ENCODE measurements at regions not wholly inside any gene's neighbourhood (a gene's known extent, or its start where the extent isn't known, plus 50 kb on each side); places are given as distances from the start of the nearest gene placed in this dataset.

GRCh38 chr20:24040896-24041459 lies 52.4 kb upstream of the GGTLC1 start:
- DNase-seq (ENCODE audit: extremely low read depth in 1 of 4, low spot score in 3 of 4) = no peak
- no peak overlapping the region for H3K4me3 ChIP-seq
- no peak overlapping the region for H2AFZ ChIP-seq (ENCODE audit: low read depth, low read length)
- no TSS peak for BruUV-seq (replicated peaks)
- intact Hi-C loops (cut with micrococcal nuclease) = no loop called here
- no peaks in the 10 kb centered on the region for H4K20me1 ChIP-seq (replicated peaks; ENCODE audit: control insufficient read depth, insufficient read depth, low read length)
- no peaks in the 10 kb centered on the region for H3K36me3 ChIP-seq (ENCODE audit: control insufficient read depth, insufficient read depth, low read length)
- CTCF ChIA-PET (ENCODE audit: low intra/inter-chr PET ratio) = no interaction called here
- no peak for ATAC-seq
- no peak overlapping the region for H3K27ac ChIP-seq (ENCODE audit: extremely low read depth, low read depth, low read length)
- no peaks in the 10 kb centered on the region; a peak in 1 of 5 replicates for H3K27me3 ChIP-seq (ENCODE audit: control insufficient read depth in 2 of 2, insufficient read depth in 2 of 2, low read length in 2 of 2)
- in situ Hi-C loops (cut with MboI) = no loop called here
- TF ChIP-seq MITF (IDR thresholded peaks at IDR 0.05) (no peak), EP300 (IDR thresholded peaks at IDR 0.05; ENCODE audit: low read length) (no peak), ZNF212 (CRISPR knock-in tag; IDR thresholded peaks at IDR 0.05) (no peak), LCOR (CRISPR knock-in tag; IDR thresholded peaks at IDR 0.05) (no peak), MBD2 (IDR thresholded peaks at IDR 0.05; ENCODE audit: borderline replicate concordance, low read depth) (no peak), CCNT2 (IDR thresholded peaks at IDR 0.05; ENCODE audit: borderline replicate concordance, extremely low read depth, insufficient read length, low read depth, low read length) (no peak), ZNF507 (tag; conservative IDR thresholded peaks at IDR 0.05) (no peak), MAFG (tag; conservative IDR thresholded peaks at IDR 0.05) (no peak), MAX (CRISPR knock-in tag; IDR thresholded peaks at IDR 0.05) (no peak), MYNN (IDR thresholded peaks at IDR 0.05) (no peak), MYNN (CRISPR knock-in tag; IDR thresholded peaks at IDR 0.05) (no peak), ZNF395 (CRISPR knock-in tag; IDR thresholded peaks at IDR 0.05) (no peak)
- TF ChIP-seq, protein P1, sequence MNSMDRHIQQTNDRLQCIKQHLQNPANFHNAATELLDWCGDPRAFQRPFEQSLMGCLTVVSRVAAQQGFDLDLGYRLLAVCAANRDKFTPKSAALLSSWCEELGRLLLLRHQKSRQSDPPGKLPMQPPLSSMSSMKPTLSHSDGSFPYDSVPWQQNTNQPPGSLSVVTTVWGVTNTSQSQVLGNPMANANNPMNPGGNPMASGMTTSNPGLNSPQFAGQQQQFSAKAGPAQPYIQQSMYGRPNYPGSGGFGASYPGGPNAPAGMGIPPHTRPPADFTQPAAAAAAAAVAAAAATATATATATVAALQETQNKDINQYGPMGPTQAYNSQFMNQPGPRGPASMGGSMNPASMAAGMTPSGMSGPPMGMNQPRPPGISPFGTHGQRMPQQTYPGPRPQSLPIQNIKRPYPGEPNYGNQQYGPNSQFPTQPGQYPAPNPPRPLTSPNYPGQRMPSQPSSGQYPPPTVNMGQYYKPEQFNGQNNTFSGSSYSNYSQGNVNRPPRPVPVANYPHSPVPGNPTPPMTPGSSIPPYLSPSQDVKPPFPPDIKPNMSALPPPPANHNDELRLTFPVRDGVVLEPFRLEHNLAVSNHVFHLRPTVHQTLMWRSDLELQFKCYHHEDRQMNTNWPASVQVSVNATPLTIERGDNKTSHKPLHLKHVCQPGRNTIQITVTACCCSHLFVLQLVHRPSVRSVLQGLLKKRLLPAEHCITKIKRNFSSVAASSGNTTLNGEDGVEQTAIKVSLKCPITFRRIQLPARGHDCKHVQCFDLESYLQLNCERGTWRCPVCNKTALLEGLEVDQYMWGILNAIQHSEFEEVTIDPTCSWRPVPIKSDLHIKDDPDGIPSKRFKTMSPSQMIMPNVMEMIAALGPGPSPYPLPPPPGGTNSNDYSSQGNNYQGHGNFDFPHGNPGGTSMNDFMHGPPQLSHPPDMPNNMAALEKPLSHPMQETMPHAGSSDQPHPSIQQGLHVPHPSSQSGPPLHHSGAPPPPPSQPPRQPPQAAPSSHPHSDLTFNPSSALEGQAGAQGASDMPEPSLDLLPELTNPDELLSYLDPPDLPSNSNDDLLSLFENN (IDR thresholded peaks at IDR 0.05; ENCODE audit: low read depth in 2 of 2, low read length in 2 of 2) = no peak
- no peaks in the 10 kb centered on the region for H3K9me3 ChIP-seq (replicated peaks; ENCODE audit: control insufficient read depth, insufficient read depth, low read depth, low read length)
- WGBS (ENCODE audit: insufficient coverage, low coverage, missing lambda C conversion rate) = 0% methylated on average over 1 of the region's 1 CpG
- no peak for FAIRE-seq
- no peaks in the 10 kb centered on the region for H3K4me1 ChIP-seq (replicated peaks in 1 of 2; ENCODE audit: control insufficient read depth in 2 of 2, insufficient read depth in 2 of 2, low read length in 2 of 2)
- H3K9me1 ChIP-seq (ENCODE audit: control insufficient read depth, insufficient read depth, low read length) = no peaks in the 10 kb centered on the region
- no peak overlapping the region for H3K9ac ChIP-seq (ENCODE audit: insufficient read depth in 1 of 2, low read depth in 2 of 2, low read length in 2 of 2)
- no peaks in the 10 kb centered on the region for H3K79me2 ChIP-seq (ENCODE audit: control insufficient read depth, insufficient read depth, low read length)
- POLR2A ChIA-PET = no interaction called here
- H3K4me2 ChIP-seq (ENCODE audit: insufficient read depth, low read length) = no peak overlapping the region

Measured in K562 (cell line).